Liver (tissue), 8 donors: ENCODE measurements at regions not wholly inside any gene's neighbourhood (a gene's known extent, or its start where the extent isn't known, plus 50 kb on each side); places are given as distances from the start of the nearest gene placed in this dataset.

Experiments used
- DNase-seq: peaks from one replicate; pipeline ENCODE4 v3.0.0-alpha.2; 2017; ENCODE audit warnings: low spot score
- H3K27ac ChIP-seq, 2 donors: one replicate each; pipeline ENCODE4 v1.7.0; 2013; ENCODE audit warnings: inconsistent platforms in 2 of 2, low read length in 2 of 2, control low read depth in 1 of 2, low read depth in 1 of 2, mild to moderate bottlenecking in 1 of 2
- H3K27me3 ChIP-seq, 4 donors: one replicate each; pipeline versions ENCODE4 v1.6.1 to v1.7.0; 2013; ENCODE audit warnings: low read length in 3 of 4, inconsistent platforms in 1 of 4, mild to moderate bottlenecking in 1 of 4, moderate library complexity in 1 of 4; ENCODE audit not compliant: control insufficient read depth in 4 of 4, insufficient read depth in 4 of 4
- H3K36me3 ChIP-seq, 4 donors: one replicate each; pipeline versions ENCODE4 v1.6.1 to v1.7.0; 2013; ENCODE audit warnings: low read length in 3 of 4, mild to moderate bottlenecking in 3 of 4, low read depth in 1 of 4, moderate library complexity in 1 of 4; ENCODE audit not compliant: control insufficient read depth in 4 of 4, insufficient read depth in 3 of 4
- H3K4me1 ChIP-seq, 4 donors: one replicate each; pipeline versions ENCODE4 v1.6.1 to v1.7.0; 2013; ENCODE audit warnings: low read length in 3 of 4, mild to moderate bottlenecking in 3 of 4, moderate library complexity in 1 of 4; ENCODE audit not compliant: control insufficient read depth in 4 of 4, insufficient read depth in 4 of 4
- H3K4me3 ChIP-seq, 3 donors: one replicate each; pipeline versions ENCODE4 v1.6.1 to v1.7.0; 2013; ENCODE audit warnings: low read length in 3 of 3, control low read depth in 1 of 3, low read depth in 1 of 3, mild to moderate bottlenecking in 1 of 3
- H3K9ac ChIP-seq, 2 donors: one replicate each; pipeline ENCODE4 v1.7.0; 2013; ENCODE audit warnings: low read length in 2 of 2, mild to moderate bottlenecking in 2 of 2, moderate library complexity in 2 of 2, control low read depth in 1 of 2, low read depth in 1 of 2
- H3K9me3 ChIP-seq, 4 donors: one replicate each; pipeline versions ENCODE4 v1.6.1 to v1.7.0; 2013; ENCODE audit warnings: low read length in 3 of 4; ENCODE audit not compliant: control insufficient read depth in 4 of 4
- CTCF ChIP-seq: fragments of 150-350 bp; IDR thresholded peaks from 2 replicates; pipeline ENCODE4 v1.5.1; 2017; ENCODE audit warnings: improper control_type of control experiment, low read depth, low read length; ENCODE audit not compliant: missing input control
- EGR1 ChIP-seq, 2 donors: IDR thresholded peaks; 2 replicates each; pipeline ENCODE4 v1.6.1; 2016 to 2018; ENCODE audit warnings: antibody characterized with exemption in 2 of 2, low read depth in 2 of 2
- FOXA1 ChIP-seq: IDR thresholded peaks from 2 replicates; pipeline ENCODE4 v1.6.1; 2016; ENCODE audit warnings: antibody characterized with exemption
- FOXA2 ChIP-seq: IDR thresholded peaks from 2 replicates; pipeline ENCODE4 v1.6.1; 2016; ENCODE audit warnings: antibody characterized with exemption
- HNF4A ChIP-seq, 2 donors: conservative IDR thresholded peaks; 2 replicates each; pipeline ENCODE4 v1.6.1; 2016; ENCODE audit warnings: antibody characterized with exemption in 2 of 2, mild to moderate bottlenecking in 2 of 2
- JUND ChIP-seq, 2 donors: IDR thresholded peaks; 2 replicates each; pipeline ENCODE4 v1.6.1; 2016; ENCODE audit warnings: antibody characterized with exemption in 2 of 2
- MAX ChIP-seq: IDR thresholded peaks from 2 replicates; pipeline ENCODE4 v1.6.1; 2016; ENCODE audit warnings: antibody characterized with exemption
- NR2F2 ChIP-seq: IDR thresholded peaks from 2 replicates; pipeline ENCODE4 v1.6.1; 2016; ENCODE audit warnings: antibody characterized with exemption
- RAD21 ChIP-seq, 2 donors: IDR thresholded peaks; 2 replicates each; pipeline ENCODE4 v1.6.1; 2016; ENCODE audit warnings: antibody characterized with exemption in 2 of 2, mild to moderate bottlenecking in 2 of 2
- RXRA ChIP-seq, 2 donors: IDR thresholded peaks; 2 replicates each; pipeline ENCODE4 v1.6.1; 2017 to 2018; ENCODE audit warnings: antibody characterized with exemption in 2 of 2, mild to moderate bottlenecking in 1 of 2
- SP1 ChIP-seq: IDR thresholded peaks from 2 replicates; pipeline ENCODE4 v1.6.1; 2018; ENCODE audit warnings: antibody characterized with exemption, mild to moderate bottlenecking
- TAF1 ChIP-seq: conservative IDR thresholded peaks from 2 replicates; pipeline ENCODE4 v1.6.1; 2016; ENCODE audit warnings: antibody characterized with exemption, mild to moderate bottlenecking
- ZBTB33 ChIP-seq: IDR thresholded peaks from 2 replicates; pipeline ENCODE4 v1.6.1; 2016; ENCODE audit warnings: antibody characterized with exemption
- WGBS: extraction: QIAGEN DNeasy Blood & Tissue Kit; methylation state at CpG from one replicate; pipeline ENCODE4 v1.1.7; 2013; 5-methylcytosine and 5-hydroxymethylcytosine counted together
- donor health status: healthy.
- donor health status: healthy.
- donor health status: healthy.
- donor health status: healthy.
- donor health status: healthy.

- TF ChIP-seq RAD21 (IDR thresholded peaks at IDR 0.05) (no peak), JUND (IDR thresholded peaks at IDR 0.05) (no peak), RXRA (IDR thresholded peaks at IDR 0.05) (no peak), FOXA2 (no peak), HNF4A (conservative IDR thresholded peaks at IDR 0.05) (no peak), FOXA1 (no peak), MAX (no peak), EGR1 (IDR thresholded peaks at IDR 0.05; ENCODE audit: low read depth in 2 of 2) (no peak), ZBTB33 (no peak), NR2F2 (no peak)
Measured at GRCh38 chr2:234204480-234204879, 154.0 kb downstream of the SPP2 start (continued).

GRCh38 chr2:234203135-234203984, 152.9 kb downstream of the SPP2 start:
- H3K27me3 ChIP-seq, result no peaks in the 10 kb centered on the region
- TF ChIP-seq SP1 (no peak), JUND (IDR thresholded peaks at IDR 0.05) (peak in 1 of 2 donors; percentile 48)
- no peak overlapping the region for H3K4me3 ChIP-seq
- H3K4me1 ChIP-seq, result no peaks in the 10 kb centered on the region
- H3K36me3 ChIP-seq, result no peaks in the 10 kb centered on the region
- 83% methylated on average over 12 of the region's 12 CpGs for WGBS
- peaks cover 0 to 4% (median 1%) of the 10 kb centered on the region in 4 donors for H3K9me3 ChIP-seq
- no peak for DNase-seq
- H3K27ac ChIP-seq, result no peak overlapping the region
- H3K9ac ChIP-seq, result no peak overlapping the region

GRCh38 chr2:234202601-234203000, 152.1 kb downstream of the SPP2 start:
- WGBS, result 99% methylated on average over 2 of the region's 2 CpGs
- H3K27ac ChIP-seq, result no peak overlapping the region
- H3K36me3 ChIP-seq, result no peaks in the 10 kb centered on the region
- H3K27me3 ChIP-seq, result no peaks in the 10 kb centered on the region
- DNase-seq, result no peak
- H3K9me3 ChIP-seq, result peaks cover 0 to 4% (median 1%) of the 10 kb centered on the region in 4 donors
- H3K9ac ChIP-seq, result no peak overlapping the region
- H3K4me3 ChIP-seq, result no peak overlapping the region
- TF ChIP-seq TAF1 (no peak), HNF4A (conservative IDR thresholded peaks at IDR 0.05) (no peak), RXRA (IDR thresholded peaks at IDR 0.05) (no peak), FOXA1 (no peak), CTCF (no peak), SP1 (no peak), JUND (IDR thresholded peaks at IDR 0.05) (no peak), RAD21 (IDR thresholded peaks at IDR 0.05) (no peak)
- H3K4me1 ChIP-seq, result no peaks in the 10 kb centered on the region
